Upper lobe of right lung (tissue), 1 donor: ENCODE measurements at regions not wholly inside any gene's neighbourhood (a gene's known extent, or its start where the extent isn't known, plus 50 kb on each side); places are given as distances from the start of the nearest gene placed in this dataset.

ENCODE experiments used
- ATAC-seq: fragments of 200-7000 bp; cut with Tn5 transposase; one replicate; pipeline ENCODE4 v1.9.1; 2020; ENCODE audit warnings: mild to moderate bottlenecking, moderate library complexity
- DNase-seq: peaks from one replicate; pipeline ENCODE4 v3.0.0-alpha.2; 2020
- H3K27ac ChIP-seq: fragments of 200-600 bp; one replicate; pipeline ENCODE4 v1.8.0; 2022
- H3K27me3 ChIP-seq: fragments of 200-600 bp; one replicate; pipeline ENCODE4 v1.8.0; 2022; ENCODE audit warnings: mild to moderate bottlenecking
- H3K36me3 ChIP-seq: fragments of 200-600 bp; one replicate; pipeline ENCODE4 v1.8.0; 2022
- H3K4me1 ChIP-seq: fragments of 200-600 bp; one replicate; pipeline ENCODE4 v1.8.0; 2022
- H3K4me3 ChIP-seq: fragments of 200-600 bp; one replicate; pipeline ENCODE4 v1.8.0; 2022; ENCODE audit warnings: mild to moderate bottlenecking
- H3K9me3 ChIP-seq: fragments of 200-600 bp; one replicate; pipeline ENCODE4 v1.8.0; 2022
- CTCF ChIP-seq: fragments of 200-600 bp; IDR thresholded peaks from one replicate; pipeline ENCODE4 v1.8.0; 2022; ENCODE audit warnings: antibody characterized with exemption
- intact Hi-C: fragments of 100-400 bp; cut with DNase I; formaldehyde crosslinking; loops from one replicate; pipeline ENCODE4 v1.11.0; 2022
- donor health status: DM: no; HTN: yes; CAD: no; lungs with severe emphysema.

- no peak for TF ChIP-seq CTCF
- H3K27ac ChIP-seq, result no peak overlapping the region
- DNase-seq, result no peak
- no peaks in the 10 kb centered on the region for H3K4me1 ChIP-seq
- peak; percentile 37 for ATAC-seq
- H3K9me3 ChIP-seq, result no peaks in the 10 kb centered on the region
- intact Hi-C loops, result no loop called here
- H3K4me3 ChIP-seq, result no peak overlapping the region
- H3K27me3 ChIP-seq, result no peaks in the 10 kb centered on the region
- H3K36me3 ChIP-seq, result no peaks in the 10 kb centered on the region
These were observed 476.9 kb upstream of the PROK2 start for GRCh38 chr3:72261566-72262564.

- H3K36me3 ChIP-seq, result no peaks in the 10 kb centered on the region
- no peak overlapping the region for H3K27ac ChIP-seq
- TF ChIP-seq CTCF, result no peak
- H3K4me3 ChIP-seq, result no peak overlapping the region
- DNase-seq (no peak), ATAC-seq (no peak)
- H3K9me3 ChIP-seq, result no peaks in the 10 kb centered on the region
- intact Hi-C loops, result no loop called here
- peaks cover 12% of the 10 kb centered on the region for H3K4me1 ChIP-seq
- H3K27me3 ChIP-seq, result no peaks in the 10 kb centered on the region
These were observed 475.6 kb upstream of the PROK2 start for GRCh38 chr3:72260588-72260910.

- intact Hi-C loops, result no loop called here
- TF ChIP-seq CTCF, result no peak
- no peak for ATAC-seq
These were observed 475.0 kb upstream of the PROK2 start for GRCh38 chr3:72259755-72260587.

GRCh38 chr3:72258361-72259141 is 473.6 kb upstream of the PROK2 start:
- H3K27ac ChIP-seq, result no peak overlapping the region

More at GRCh38 chr3:72259755-72260587, 475.0 kb upstream of the PROK2 start:
- Histone ChIP-seq H3K4me1 (peaks cover 18% of the 10 kb centered on the region), H3K4me3 (no peak overlapping the region), H3K27ac (no peak overlapping the region), H3K27me3 (no peaks in the 10 kb centered on the region), H3K36me3 (no peaks in the 10 kb centered on the region), H3K9me3 (no peaks in the 10 kb centered on the region)
- no peak for DNase-seq

More at GRCh38 chr3:72258361-72259141, 473.6 kb upstream of the PROK2 start:
- no peak for DNase-seq
- Histone ChIP-seq H3K9me3 (no peaks in the 10 kb centered on the region), H3K27me3 (no peaks in the 10 kb centered on the region), H3K4me3 (no peak overlapping the region), H3K36me3 (no peaks in the 10 kb centered on the region), H3K4me1 (peaks cover 18% of the 10 kb centered on the region)
- intact Hi-C loops, result no loop called here
- no peak for TF ChIP-seq CTCF
- ATAC-seq, result no peak
